K562 (cell line): ENCODE measurements at regions not wholly inside any gene's neighbourhood (a gene's known extent, or its start where the extent isn't known, plus 50 kb on each side); places are given as distances from the start of the nearest gene placed in this dataset.

ENCODE experiments used
- CREB1 ChIP-seq, 2 experiments: sonication (generic) in 1 of 2; formaldehyde crosslinking in 1 of 2; IDR thresholded peaks; 2 replicates each; pipeline versions ENCODE4 v1.6.1 to v1.8.0; 2012 to 2022; ENCODE audit warnings: inconsistent platforms in 1 of 2, mild to moderate bottlenecking in 1 of 2, missing genetic modification reagents in 1 of 2, moderate library complexity in 1 of 2
- FIP1L1 ChIP-seq: fragments of 200-400 bp; formaldehyde crosslinking; IDR thresholded peaks from 2 replicates; pipeline ENCODE4 v1.6.1; 2018; ENCODE audit warnings: mild to moderate bottlenecking, low read depth, low read length; ENCODE audit not compliant: poor library complexity, severe bottlenecking
- FOS ChIP-seq: IDR thresholded peaks from 3 replicates; pipeline ENCODE4 v1.6.1; 2011; ENCODE audit not compliant: insufficient read length; ENCODE audit errors: extremely low read depth
- GABPB1 ChIP-seq: sonication (generic); formaldehyde crosslinking; IDR thresholded peaks from 2 replicates; pipeline ENCODE4 v1.8.0; 2022; ENCODE audit warnings: mild to moderate bottlenecking, missing genetic modification reagents
- JUND ChIP-seq, 2 experiments: IDR thresholded peaks; 2 replicates in 1 of 2; 3 replicates in 1 of 2; pipeline ENCODE4 v1.6.1; 2011; ENCODE audit warnings: borderline replicate concordance in 2 of 2, low read depth in 2 of 2, low read length in 2 of 2, improper control_type of control experiment in 1 of 2, missing biosample characterization in 1 of 2, missing genetic modification characterization in 1 of 2, missing genetic modification reagents in 1 of 2
- KLF6 ChIP-seq: fragments of 250-450 bp; sonication (Bioruptor Pico); IDR thresholded peaks from 2 replicates; pipeline ENCODE4 v1.4.0; 2020; ENCODE audit warnings: mild to moderate bottlenecking, moderate library complexity, borderline replicate concordance
- TAL1 ChIP-seq: fragments of 450-650 bp; IDR thresholded peaks from 2 replicates; pipeline ENCODE4 v1.6.1; 2016; ENCODE audit warnings: mild to moderate bottlenecking
- TFAP4 ChIP-seq: sonication (generic); formaldehyde crosslinking; IDR thresholded peaks from 2 replicates; pipeline ENCODE4 v1.8.0; 2022; ENCODE audit warnings: missing genetic modification reagents, mild to moderate bottlenecking, moderate library complexity, borderline replicate concordance
- ZFP30 ChIP-seq: fragments of 250-450 bp; sonication (Bioruptor Pico); IDR thresholded peaks from 2 replicates; pipeline ENCODE4 v1.8.0; 2022; ENCODE audit warnings: moderate library complexity, mild to moderate bottlenecking, inconsistent platforms, borderline replicate concordance
- ZFP91 ChIP-seq: sonication (generic); formaldehyde crosslinking; IDR thresholded peaks from 2 replicates; pipeline ENCODE4 v1.8.0; 2022; ENCODE audit warnings: mild to moderate bottlenecking, missing genetic modification reagents
- ZNF263 ChIP-seq: sonication (generic); formaldehyde crosslinking; IDR thresholded peaks from 2 replicates; pipeline ENCODE4 v1.8.0; 2022; ENCODE audit warnings: mild to moderate bottlenecking, missing genetic modification reagents, borderline replicate concordance
- ZNF584 ChIP-seq: fragments of 200-800 bp; sonication (Bioruptor generic); IDR thresholded peaks from 2 replicates; pipeline ENCODE4 v1.6.1; 2016; ENCODE audit warnings: low read depth, mild to moderate bottlenecking, missing genetic modification characterization, missing compliant biosample characterization
- TF ChIP-seq, protein P1 (sequence below): sonication (generic); formaldehyde crosslinking; IDR thresholded peaks from 2 replicates; pipeline ENCODE4 v1.8.1; 2023; ENCODE audit warnings: mild to moderate bottlenecking, missing genetic modification reagents

- TF ChIP-seq CREB1 (IDR thresholded peaks at IDR 0.05) (no peak), CREB1 (CRISPR knock-in tag; IDR thresholded peaks at IDR 0.05) (peak; percentile 57), FIP1L1 (peak; percentile 52), FOS (no peak), TFAP4 (CRISPR knock-in tag) (peak; percentile 78), ZFP30 (CRISPR knock-in tag) (no peak), ZNF584 (no peak), GABPB1 (CRISPR knock-in tag) (peak; percentile 62; the same call in 1 of the 2 replicates), ZFP91 (CRISPR knock-in tag) (no peak), KLF6 (CRISPR knock-in tag) (no peak), TAL1 (no peak), ZNF263 (CRISPR knock-in tag) (peak; percentile 44; the same call in 1 of the 2 replicates), JUND (IDR thresholded peaks at IDR 0.05; ENCODE audit: borderline replicate concordance, low read depth, low read length) (0 out of 2 replicates have a peak, but pooled peaks have one; percentile 10), JUND (tag; IDR thresholded peaks at IDR 0.05; ENCODE audit: borderline replicate concordance, low read depth, low read length) (no peak)
- TF ChIP-seq, protein P1, sequence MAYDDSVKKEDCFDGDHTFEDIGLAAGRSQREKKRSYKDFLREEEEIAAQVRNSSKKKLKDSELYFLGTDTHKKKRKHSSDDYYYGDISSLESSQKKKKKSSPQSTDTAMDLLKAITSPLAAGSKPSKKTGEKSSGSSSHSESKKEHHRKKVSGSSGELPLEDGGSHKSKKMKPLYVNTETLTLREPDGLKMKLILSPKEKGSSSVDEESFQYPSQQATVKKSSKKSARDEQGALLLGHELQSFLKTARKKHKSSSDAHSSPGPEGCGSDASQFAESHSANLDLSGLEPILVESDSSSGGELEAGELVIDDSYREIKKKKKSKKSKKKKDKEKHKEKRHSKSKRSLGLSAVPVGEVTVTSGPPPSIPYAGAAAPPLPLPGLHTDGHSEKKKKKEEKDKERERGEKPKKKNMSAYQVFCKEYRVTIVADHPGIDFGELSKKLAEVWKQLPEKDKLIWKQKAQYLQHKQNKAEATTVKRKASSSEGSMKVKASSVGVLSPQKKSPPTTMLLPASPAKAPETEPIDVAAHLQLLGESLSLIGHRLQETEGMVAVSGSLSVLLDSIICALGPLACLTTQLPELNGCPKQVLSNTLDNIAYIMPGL: 0 out of 2 replicates have a peak, but pooled peaks have one; percentile 52
Observed at GRCh38 chr7:32427769-32428291, 62.4 kb downstream of the LSM5 start (continued).
